Loucy (cell line): ENCODE measurements at regions not wholly inside any gene's neighbourhood (a gene's known extent, or its start where the extent isn't known, plus 50 kb on each side); places are given as distances from the start of the nearest gene placed in this dataset.

Experiments used
- CTCF ChIP-seq: fragments of 200-600 bp; sonication (generic); conservative IDR thresholded peaks from 2 replicates; pipeline ENCODE4 v1.5.1; 2014; ENCODE audit warnings: mild to moderate bottlenecking, antibody characterized with exemption, low read length
- EZH2phosphoT487 ChIP-seq: fragments of 200-600 bp; IDR thresholded peaks from 2 replicates; pipeline ENCODE4 v1.6.1; 2018; ENCODE audit warnings: antibody characterized with exemption, mild to moderate bottlenecking, moderate library complexity, borderline replicate concordance

DNA sequence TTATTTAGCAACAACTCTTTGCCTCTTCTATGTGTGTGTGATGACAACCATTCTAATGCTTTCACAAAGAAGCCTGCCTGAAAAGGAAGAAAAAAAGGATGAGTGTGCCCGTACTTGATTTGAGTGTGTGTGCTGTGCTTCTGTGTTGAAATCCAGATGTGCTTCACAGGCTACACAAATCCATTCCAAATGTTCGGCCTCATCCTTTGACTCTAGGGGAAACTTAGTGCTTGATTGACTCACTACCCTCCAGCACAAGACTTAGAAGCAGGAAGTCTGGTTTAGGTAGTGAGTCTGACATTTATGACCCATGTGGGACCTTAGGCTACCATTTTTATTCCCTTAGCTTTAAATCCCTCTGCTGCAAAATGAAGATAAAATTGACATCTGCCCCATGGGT is 108.8 kb upstream of the PLAAT1 start:
- TF ChIP-seq CTCF, result no peak
- no peak for TF ChIP-seq EZH2phosphoT487
